ENCODE measurements at regions not wholly inside any gene's neighbourhood (a gene's known extent, or its start where the extent isn't known, plus 50 kb on each side); places are given as distances from the start of the nearest gene placed in this dataset.

DNA sequence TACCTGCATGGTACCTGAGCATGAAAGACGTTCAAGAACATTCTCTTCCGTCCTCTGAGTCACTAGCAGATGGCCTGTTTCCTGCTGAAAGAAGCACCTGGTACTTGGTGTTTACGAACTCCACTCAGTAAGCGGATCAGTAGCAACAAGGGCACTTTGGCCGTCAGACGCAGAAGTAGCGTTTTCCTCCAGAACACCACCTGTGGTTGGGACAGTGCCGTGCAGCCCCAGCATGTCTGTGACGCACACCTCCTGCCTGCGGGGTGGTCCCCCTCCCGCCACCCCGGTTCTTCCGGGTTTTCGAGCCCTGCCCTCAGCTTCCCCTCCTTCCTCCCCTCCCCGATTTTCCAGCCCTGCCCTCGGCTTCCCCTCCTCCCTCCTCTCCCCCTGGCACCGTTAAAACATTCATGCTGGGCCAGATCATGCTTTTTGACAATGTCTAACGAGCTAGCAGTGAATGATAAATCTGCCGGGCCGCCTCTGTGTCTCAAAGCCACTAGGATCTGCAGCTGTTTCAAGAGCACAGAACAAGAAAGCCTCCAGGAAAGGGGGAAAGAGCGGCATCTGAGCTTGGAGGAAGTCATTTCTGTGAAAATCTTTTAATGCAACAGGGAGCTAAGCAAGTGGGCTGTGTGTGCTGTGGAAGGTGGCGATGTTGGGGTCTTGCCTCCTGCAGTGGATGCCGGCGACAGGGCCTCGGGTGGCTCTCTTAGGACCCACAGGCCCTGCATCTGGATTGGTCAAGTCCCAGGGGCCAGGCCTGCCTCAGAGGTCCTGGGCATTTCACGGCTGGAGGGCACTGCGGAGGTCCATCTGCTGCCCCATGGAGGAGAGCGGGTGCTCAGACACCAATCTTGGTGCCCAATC lies 207.9 kb downstream of the ERMARD start:
- DNase-seq (ENCODE audit: low read depth in 3 of 3, low spot score in 1 of 3), result peak in 1 of 3 donors; percentile 31

- no peak for DNase-seq (ENCODE audit: low read depth in 3 of 3, low spot score in 1 of 3)
Measured at GRCh38 chr6:169958510-169958909, 207.1 kb downstream of the ERMARD start.

GRCh38 chr6:169957351-169957963 lies 206.0 kb downstream of the ERMARD start:
- DNase-seq (ENCODE audit: low read depth in 3 of 3, low spot score in 1 of 3), result no peak

DNA sequence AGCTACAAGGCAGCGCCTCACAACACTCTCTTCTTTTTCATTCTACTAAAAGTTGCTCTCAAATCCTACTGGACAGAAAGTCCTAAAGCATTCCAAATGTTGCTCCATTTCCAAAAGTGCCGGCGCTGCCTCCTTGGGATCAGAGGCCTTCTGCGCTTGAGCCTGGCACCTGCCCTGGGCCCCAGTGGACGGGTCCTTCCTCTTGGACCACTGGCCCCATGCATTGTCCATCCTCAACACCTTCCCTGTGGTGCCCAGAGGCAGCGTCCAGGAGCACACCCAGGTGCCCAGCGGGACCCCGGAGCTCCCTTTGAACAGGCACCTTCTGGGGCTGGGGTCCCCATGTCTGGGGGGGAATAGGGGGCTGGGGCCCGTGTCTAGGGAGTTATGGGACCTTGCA lies 205.2 kb downstream of the ERMARD start:
- no peak for DNase-seq (ENCODE audit: low read depth in 3 of 3, low spot score in 1 of 3)

DNA sequence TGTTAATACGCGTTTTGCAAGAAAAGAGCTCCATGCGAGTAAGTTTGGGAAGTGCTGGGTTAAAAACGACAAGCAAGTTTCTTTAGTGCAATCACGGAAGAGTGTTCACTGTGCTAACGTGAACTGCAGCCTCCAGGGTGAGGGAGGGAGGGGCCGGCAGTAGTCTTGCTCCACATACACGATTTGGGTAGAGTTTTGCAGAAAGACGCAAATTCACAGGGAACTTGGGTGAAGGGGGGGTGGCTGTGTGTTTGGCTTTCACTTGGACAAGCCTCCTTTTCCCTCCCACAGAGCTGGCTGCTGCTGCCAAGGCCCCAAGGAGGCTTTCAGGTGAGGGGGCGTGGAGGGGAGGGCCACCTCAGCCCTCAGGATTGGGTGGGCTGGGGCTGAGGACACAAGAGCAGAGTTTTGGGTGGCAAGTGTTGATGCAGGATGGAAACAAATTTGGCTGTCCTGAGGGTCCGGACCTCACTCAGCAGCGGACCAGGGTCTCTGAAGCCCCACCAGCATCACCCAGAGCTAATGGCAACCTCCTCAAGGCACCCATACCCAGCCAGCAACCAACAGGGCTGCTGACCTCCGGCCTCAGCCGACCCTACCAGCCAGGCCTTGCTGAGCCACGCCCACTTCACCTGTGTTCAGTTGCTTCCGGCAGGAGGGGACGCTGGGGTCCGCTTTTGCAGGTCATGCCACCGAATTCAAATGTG lies 204.5 kb downstream of the ERMARD start:
- no peak for DNase-seq (ENCODE audit: low read depth in 3 of 3, low spot score in 1 of 3)

DNA sequence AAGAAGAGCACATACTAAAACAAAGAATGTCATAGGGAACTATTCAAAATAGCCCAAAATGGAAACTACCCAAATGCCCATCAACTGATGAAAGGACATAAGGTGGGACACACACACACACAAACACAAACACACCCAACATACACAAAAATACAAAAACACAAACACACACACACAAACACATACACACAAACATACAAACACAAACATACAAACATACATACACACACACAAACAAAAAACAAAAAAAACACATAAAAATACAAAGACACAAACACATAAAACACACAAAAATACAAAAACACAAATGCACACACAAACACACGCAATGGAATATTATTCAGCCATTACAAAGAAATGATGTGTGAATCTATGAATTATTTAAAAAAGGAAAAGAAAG lies 203.6 kb downstream of the ERMARD start:
- no peak for DNase-seq (ENCODE audit: low read depth in 3 of 3, low spot score in 1 of 3)

- no peak for DNase-seq (ENCODE audit: low read depth in 3 of 3, low spot score in 1 of 3)
Measured at GRCh38 chr6:169953686-169954085, 202.3 kb downstream of the ERMARD start.

GRCh38 chr6:169950558-169950957 lies 199.1 kb downstream of the ERMARD start:
- DNase-seq (ENCODE audit: low read depth in 3 of 3, low spot score in 1 of 3), result no peak

GRCh38 chr6:169949511-169950097 lies 198.2 kb downstream of the ERMARD start:
- DNase-seq (ENCODE audit: low read depth in 3 of 3, low spot score in 1 of 3), result no peak

- DNase-seq (ENCODE audit: low read depth in 3 of 3, low spot score in 1 of 3), result no peak
Measured at GRCh38 chr6:169946971-169947370, 195.5 kb downstream of the ERMARD start.

DNA sequence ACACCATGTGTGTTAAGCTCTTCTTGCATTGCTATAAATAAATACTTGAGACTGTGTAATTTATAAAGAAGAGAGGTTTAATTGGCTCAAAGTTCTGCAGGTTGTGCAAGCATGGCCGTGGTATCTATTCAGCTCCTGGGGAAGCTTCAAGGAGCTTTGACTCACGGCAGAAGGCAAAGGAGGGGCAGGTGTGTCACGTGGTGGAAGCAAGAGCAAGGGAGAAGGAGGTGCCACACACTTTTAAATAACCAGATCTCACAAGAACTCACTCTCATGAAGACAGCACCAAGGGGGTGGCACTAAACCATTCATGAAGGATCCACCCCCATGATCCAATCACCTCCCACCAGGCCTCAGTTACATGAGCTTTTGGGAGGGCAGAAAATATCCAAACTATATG lies 193.7 kb downstream of the ERMARD start:
- DNase-seq (ENCODE audit: low read depth in 3 of 3, low spot score in 1 of 3), result no peak

DNA sequence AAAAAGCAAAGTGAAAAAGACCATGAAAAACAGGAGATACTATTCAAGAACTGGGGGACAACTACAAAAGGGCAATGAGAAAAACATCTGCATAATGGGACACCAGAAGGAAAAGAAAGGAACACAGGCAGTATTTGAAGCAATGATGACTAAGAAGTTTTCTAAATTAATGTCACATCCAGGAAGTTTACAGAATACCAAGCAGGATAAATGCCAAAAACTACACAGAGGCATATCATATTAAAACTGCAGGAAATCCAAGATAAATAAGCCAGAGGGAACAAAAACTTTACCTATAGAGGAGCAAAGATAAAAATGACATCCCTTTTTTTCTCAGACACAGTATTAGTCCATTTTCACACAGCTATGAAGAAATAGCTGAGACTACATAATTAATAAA lies 193.0 kb downstream of the ERMARD start:
- DNase-seq (ENCODE audit: low read depth in 3 of 3, low spot score in 1 of 3), result no peak

DNA sequence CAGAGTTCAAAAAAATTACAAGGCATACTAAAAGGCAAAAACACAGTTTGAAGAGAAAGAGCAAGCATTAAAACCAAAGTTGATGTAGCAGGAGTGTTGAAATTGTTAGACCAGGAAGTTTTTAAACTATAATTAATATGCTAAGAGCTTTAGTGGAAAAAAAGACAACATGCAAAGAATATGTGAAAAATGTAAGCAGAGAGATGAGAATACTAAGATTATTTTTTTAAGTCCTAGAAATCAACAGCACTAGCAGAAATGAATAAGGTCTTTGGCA lies 192.6 kb downstream of the ERMARD start:
- DNase-seq (ENCODE audit: low read depth in 3 of 3, low spot score in 1 of 3), result no peak

- no peak for DNase-seq (ENCODE audit: low read depth in 3 of 3, low spot score in 1 of 3)
Measured at GRCh38 chr6:169943241-169944060, 192.0 kb downstream of the ERMARD start.

- DNase-seq (ENCODE audit: low read depth in 3 of 3, low spot score in 1 of 3), result no peak
Measured at GRCh38 chr6:169942173-169942572, 190.8 kb downstream of the ERMARD start.

DNA sequence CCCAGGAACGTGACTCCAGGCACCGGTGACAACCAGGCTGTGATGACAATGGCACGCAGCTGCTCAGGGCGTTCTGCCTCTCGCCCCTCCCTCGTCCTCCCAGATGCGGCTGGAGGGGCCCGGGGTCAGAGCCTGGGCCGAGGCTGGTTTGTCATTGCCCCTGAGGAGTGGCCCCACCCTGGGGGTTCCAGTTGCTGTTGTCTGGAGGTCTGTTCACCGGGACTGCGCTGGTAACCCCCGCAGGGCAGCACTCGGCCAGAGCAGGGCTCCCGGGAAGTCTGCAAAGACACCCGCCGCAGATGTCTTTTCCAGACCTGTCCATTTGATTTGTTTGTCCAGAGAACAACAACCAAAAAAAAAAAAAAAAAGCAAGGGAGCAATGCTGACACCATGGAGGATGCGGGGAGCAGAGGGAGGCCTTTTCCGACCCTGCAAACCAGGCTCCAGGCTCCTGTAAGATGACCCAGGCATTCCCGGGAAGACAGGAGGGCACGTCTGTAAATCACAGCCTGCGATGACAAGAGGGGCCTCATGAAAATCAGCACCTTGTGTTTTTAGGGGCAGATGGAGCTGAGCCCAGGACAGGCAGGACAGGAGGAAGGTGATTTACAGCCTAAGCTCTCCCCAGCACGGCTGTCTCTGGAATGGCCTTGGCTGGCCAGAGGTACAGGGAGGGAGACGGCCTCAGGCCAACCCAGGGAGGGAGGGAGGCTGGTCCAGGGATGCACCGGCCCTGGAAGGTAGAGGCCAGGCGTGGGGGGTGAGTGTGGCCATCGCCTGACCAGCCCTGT lies 189.3 kb downstream of the ERMARD start:
- no peak for DNase-seq (ENCODE audit: low read depth in 3 of 3, low spot score in 1 of 3)

- DNase-seq (ENCODE audit: low read depth in 3 of 3, low spot score in 1 of 3), result no peak
Measured at GRCh38 chr6:169939554-169940164, 188.2 kb downstream of the ERMARD start.

GRCh38 chr6:169938731-169939130 lies 187.3 kb downstream of the ERMARD start:
- DNase-seq (ENCODE audit: low read depth in 3 of 3, low spot score in 1 of 3), result no peak

GRCh38 chr6:169938262-169938701 lies 186.9 kb downstream of the ERMARD start:
- DNase-seq (ENCODE audit: low read depth in 3 of 3, low spot score in 1 of 3), result no peak
